ENCODE measurements at regions not wholly inside any gene's neighbourhood (a gene's known extent, or its start where the extent isn't known, plus 50 kb on each side); places are given as distances from the start of the nearest gene placed in this dataset.

- TF ChIP-seq CTCF (IDR thresholded peaks at IDR 0.05; ENCODE audit: unreplicated experiment) = no peak
- peaks cover 16% of the 10 kb centered on the region for H3K4me1 Mint-ChIP-seq (ENCODE audit: low read depth, unreplicated experiment)
These were observed 160.1 kb upstream of the MYCN start for GRCh38 chr2:15780234-15780633.

GRCh38 chr2:15780912-15781574 is 159.3 kb upstream of the MYCN start:
- peaks cover 95% of the 10 kb centered on the region for H3K27me3 Mint-ChIP-seq (ENCODE audit: unreplicated experiment)
- DNase-seq = peak; percentile 7
- no peak overlapping the region for H3K27ac Mint-ChIP-seq (ENCODE audit: unreplicated experiment)
- no peaks in the 10 kb centered on the region for H3K36me3 Mint-ChIP-seq (ENCODE audit: insufficient read depth, unreplicated experiment)
- intact Hi-C loops (cut with micrococcal nuclease; ENCODE audit: unreplicated experiment) = no loop called here
- no peaks in the 10 kb centered on the region for H3K9me3 Mint-ChIP-seq (ENCODE audit: low read depth, unreplicated experiment)
- H3K4me3 Mint-ChIP-seq (ENCODE audit: low read depth, unreplicated experiment) = no peak overlapping the region
- no TSS peak for BruUV-seq (replicated peaks)
- CTCF ChIA-PET = no interaction called here
- peaks cover 16% of the 10 kb centered on the region for H3K4me1 Mint-ChIP-seq (ENCODE audit: low read depth, unreplicated experiment)
- TF ChIP-seq CTCF (IDR thresholded peaks at IDR 0.05; ENCODE audit: unreplicated experiment) = no peak

More at GRCh38 chr2:15780234-15780633, 160.1 kb upstream of the MYCN start:
- H3K27ac Mint-ChIP-seq (ENCODE audit: unreplicated experiment) = no peak overlapping the region
- no peak for DNase-seq
- peaks cover 88% of the 10 kb centered on the region for H3K27me3 Mint-ChIP-seq (ENCODE audit: unreplicated experiment)
- no peak overlapping the region for H3K4me3 Mint-ChIP-seq (ENCODE audit: low read depth, unreplicated experiment)
- CTCF ChIA-PET = no interaction called here
- H3K9me3 Mint-ChIP-seq (ENCODE audit: low read depth, unreplicated experiment) = no peaks in the 10 kb centered on the region
- BruUV-seq (replicated peaks) = no TSS peak
- no peaks in the 10 kb centered on the region for H3K36me3 Mint-ChIP-seq (ENCODE audit: insufficient read depth, unreplicated experiment)
- intact Hi-C loops (cut with micrococcal nuclease; ENCODE audit: unreplicated experiment) = no loop called here

- BruUV-seq (replicated peaks) = no TSS peak
- Mint-ChIP-seq H3K27me3 (ENCODE audit: unreplicated experiment) (peaks cover 88% of the 10 kb centered on the region), H3K9me3 (ENCODE audit: low read depth, unreplicated experiment) (no peaks in the 10 kb centered on the region), H3K4me1 (ENCODE audit: low read depth, unreplicated experiment) (peaks cover 16% of the 10 kb centered on the region), H3K4me3 (ENCODE audit: low read depth, unreplicated experiment) (no peak overlapping the region), H3K27ac (ENCODE audit: unreplicated experiment) (no peak overlapping the region), H3K36me3 (ENCODE audit: insufficient read depth, unreplicated experiment) (no peaks in the 10 kb centered on the region)
- TF ChIP-seq CTCF (IDR thresholded peaks at IDR 0.05; ENCODE audit: unreplicated experiment) = no peak
- DNase-seq = no peak
- CTCF ChIA-PET = interaction anchor here (0.9 kb wide), 1 partner anchor 186 kb away, joined by 3 read pairs; no protein-coding TSS in a partner anchor
- intact Hi-C loops (cut with micrococcal nuclease; ENCODE audit: unreplicated experiment) = no loop called here
These were observed 158.2 kb upstream of the MYCN start for GRCh38 chr2:15782009-15782751.

- DNase-seq = no peak
- no peak overlapping the region for H3K4me3 Mint-ChIP-seq (ENCODE audit: low read depth, unreplicated experiment)
- intact Hi-C loops (cut with micrococcal nuclease; ENCODE audit: unreplicated experiment) = no loop called here
- peaks cover 2% of the 10 kb centered on the region for H3K9me3 Mint-ChIP-seq (ENCODE audit: low read depth, unreplicated experiment)
- peaks cover 16% of the 10 kb centered on the region for H3K4me1 Mint-ChIP-seq (ENCODE audit: low read depth, unreplicated experiment)
- no peak for TF ChIP-seq CTCF (IDR thresholded peaks at IDR 0.05; ENCODE audit: unreplicated experiment)
- no peak overlapping the region for H3K27ac Mint-ChIP-seq (ENCODE audit: unreplicated experiment)
- no peaks in the 10 kb centered on the region for H3K36me3 Mint-ChIP-seq (ENCODE audit: insufficient read depth, unreplicated experiment)
- CTCF ChIA-PET = interaction anchor here (0.9 kb wide), 1 partner anchor 185 kb away, joined by 3 read pairs; no protein-coding TSS in a partner anchor
- no TSS peak for BruUV-seq (replicated peaks)
- peaks cover 88% of the 10 kb centered on the region for H3K27me3 Mint-ChIP-seq (ENCODE audit: unreplicated experiment)
These were observed 157.5 kb upstream of the MYCN start for GRCh38 chr2:15782769-15783294.

All from Calu3 (cell line).